NCI-H2227 (cell line): ENCODE measurements at regions not wholly inside any gene's neighbourhood (a gene's known extent, or its start where the extent isn't known, plus 50 kb on each side); places are given as distances from the start of the nearest gene placed in this dataset.

Source experiments
- DNase-seq: peaks from one replicate; lab custom pipeline; 2025; ENCODE audit not compliant: unreplicated experiment; lab: John Stamatoyannopoulos, UW

GRCh38 chr6:108778421-108779186 lies 69.6 kb upstream of the ARMC2 start:
- DNase-seq: peak; percentile 8

- DNase-seq: no peak
Observed at GRCh38 chr6:108779536-108780275, 68.5 kb upstream of the ARMC2 start.

DNA sequence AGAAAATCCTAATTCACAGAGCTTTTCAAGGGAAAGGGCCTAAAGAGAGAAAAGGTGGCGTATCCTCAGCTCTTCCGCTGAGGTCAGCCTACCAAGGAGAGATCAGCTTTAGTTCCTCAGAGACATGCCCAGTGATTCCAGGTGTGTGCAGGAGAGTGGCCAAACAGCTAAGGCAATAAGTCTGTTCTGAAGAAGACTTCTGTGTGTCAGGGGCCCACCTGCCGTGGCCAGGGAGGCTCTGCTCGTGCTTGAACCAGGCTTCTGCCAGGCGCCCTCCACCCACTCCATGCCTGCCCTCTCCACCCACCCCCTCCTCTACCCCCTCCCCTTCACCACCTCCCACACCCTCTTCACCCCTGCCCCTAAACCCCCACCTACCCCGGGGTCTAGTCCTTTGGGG lies 67.4 kb upstream of the ARMC2 start:
- DNase-seq: no peak

GRCh38 chr6:108781419-108782100 lies 66.7 kb upstream of the ARMC2 start:
- DNase-seq: no peak

DNA sequence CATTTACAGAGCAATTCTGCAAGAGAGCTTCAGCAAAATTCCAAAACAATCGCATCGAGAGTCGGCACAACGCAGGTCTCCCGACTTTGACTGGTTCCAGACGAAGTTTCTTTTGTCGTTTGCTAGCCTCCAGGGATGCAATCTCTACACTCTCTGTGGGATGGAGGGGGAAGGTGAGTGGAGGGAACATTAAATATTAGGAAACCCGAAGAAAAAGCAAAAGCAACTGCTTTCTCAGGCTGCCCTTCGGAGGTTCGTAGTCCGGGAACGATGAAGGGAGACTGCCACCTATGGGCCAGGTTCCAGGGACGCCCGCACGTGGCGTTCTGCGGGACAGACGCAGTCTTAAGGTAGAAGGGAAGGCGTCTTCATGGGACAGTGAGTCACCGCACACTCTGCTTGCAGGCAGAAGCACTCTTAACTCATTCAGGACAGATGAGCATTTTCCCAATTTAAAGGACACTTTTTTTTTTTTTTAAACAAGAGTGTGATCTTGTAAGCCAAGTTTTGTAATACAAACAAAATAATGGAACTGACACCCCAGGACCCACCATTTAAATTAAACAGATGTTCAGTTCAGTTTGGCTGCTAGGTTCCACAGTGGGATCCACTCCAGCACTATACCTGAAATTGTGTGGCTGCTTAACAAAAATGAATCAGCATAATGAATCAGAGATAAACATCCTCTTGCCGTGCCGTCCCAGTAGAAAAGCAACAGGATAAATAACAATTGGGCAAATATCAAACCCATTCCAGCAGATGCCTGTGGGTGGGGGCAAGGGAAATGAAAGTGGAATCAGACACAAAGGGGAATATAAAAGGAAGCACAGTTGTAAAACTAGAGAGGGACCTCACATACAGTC lies 65.8 kb upstream of the ARMC2 start:
- DNase-seq: peak; percentile 59

GRCh38 chr6:108785653-108786052 lies 62.6 kb upstream of the ARMC2 start:
- no peak for DNase-seq

- no peak for DNase-seq
Observed at GRCh38 chr6:108788416-108788815, 59.8 kb upstream of the ARMC2 start.

DNA sequence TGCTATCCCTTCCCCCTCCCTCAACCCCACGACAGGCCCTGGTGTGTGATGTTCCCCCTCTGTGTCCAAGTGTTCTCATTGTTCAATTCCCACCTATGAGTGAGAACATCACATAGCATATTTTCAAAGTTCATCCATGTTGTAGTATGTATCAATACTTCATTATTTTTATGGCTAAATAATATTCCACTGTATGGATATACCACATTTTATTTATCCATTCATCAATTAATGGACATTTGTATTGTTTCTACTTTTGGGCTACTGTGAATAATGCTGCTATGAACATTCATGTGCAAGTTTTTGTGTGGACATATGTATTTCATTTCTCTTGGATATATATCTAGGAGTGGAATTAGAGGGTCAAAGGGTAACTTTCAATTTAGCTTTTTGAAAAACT lies 58.7 kb upstream of the ARMC2 start:
- no peak for DNase-seq

DNA sequence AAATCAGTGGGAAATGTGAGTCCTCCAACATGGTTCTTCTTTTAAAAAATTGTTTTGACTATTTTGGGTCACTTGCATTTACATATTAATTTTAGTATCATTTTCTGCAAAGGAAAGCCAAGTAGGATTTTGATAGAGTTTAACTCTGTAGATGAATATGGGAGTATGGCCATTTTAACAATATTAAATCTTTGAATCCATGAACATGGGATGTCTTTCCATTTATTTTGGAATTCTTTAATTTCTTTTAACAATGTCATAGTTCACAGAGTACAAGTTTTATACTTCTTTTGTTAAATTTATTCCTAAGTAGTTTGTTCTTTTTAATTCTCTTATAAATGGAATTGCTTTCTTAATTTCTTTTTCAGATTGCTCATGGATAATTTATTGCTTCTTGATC lies 56.5 kb upstream of the ARMC2 start:
- no peak for DNase-seq

DNA sequence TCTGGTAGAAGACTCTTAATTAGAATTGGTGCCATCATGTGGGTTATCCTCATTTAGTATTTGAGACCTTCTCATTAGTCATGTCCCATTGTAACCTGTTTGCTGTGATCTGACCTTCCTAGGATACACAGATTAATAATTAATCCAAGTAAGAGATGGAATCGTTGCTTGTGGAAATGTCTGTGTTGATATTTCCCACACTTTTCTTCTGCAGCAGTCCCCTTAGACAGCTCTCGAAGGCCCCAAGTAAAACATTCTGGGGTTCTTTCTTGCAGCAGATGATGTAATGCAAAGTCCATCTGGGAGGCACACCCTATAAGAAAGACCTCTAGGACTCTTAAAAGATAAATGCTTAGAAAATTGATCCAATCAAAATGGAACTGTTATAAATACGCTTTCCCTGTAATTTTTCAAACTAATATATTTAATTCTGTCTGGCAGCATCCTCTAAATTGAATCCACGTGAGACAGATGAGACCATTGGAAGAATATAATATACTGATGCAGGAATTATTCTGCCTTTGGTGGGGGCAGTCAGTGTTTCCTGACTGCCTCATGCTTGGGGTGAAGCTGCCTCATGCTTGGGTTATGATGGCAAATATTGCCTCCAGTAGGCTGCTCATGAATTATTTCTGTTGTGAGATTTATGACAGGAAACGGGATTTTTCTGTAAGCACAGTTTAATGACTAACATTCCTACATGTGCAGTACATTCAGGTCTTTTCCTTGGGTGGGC lies 54.5 kb upstream of the ARMC2 start:
- no peak for DNase-seq

DNA sequence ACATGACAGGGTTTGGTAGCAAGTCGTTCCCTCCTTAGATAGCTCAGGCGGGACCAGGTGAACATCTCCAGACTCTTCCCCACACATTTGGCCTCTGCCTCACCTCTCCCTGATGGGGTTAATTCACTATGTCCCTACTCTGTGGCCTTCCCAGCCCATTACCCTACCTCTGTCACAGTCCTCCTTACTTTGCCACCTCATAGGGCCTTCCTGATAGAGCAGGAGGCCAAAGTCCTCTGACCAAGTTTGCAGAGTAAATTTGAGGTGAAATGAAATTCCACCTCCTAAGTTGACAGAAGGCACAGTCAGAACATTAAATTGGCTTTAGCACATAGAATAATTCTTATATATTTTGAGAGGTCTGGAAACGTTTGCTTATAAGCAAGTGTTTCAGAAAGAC lies 53.1 kb upstream of the ARMC2 start:
- DNase-seq: no peak

GRCh38 chr6:108795814-108796213 lies 52.4 kb upstream of the ARMC2 start:
- DNase-seq: no peak

GRCh38 chr6:108796875-108797274 lies 51.3 kb upstream of the ARMC2 start:
- no peak for DNase-seq

DNA sequence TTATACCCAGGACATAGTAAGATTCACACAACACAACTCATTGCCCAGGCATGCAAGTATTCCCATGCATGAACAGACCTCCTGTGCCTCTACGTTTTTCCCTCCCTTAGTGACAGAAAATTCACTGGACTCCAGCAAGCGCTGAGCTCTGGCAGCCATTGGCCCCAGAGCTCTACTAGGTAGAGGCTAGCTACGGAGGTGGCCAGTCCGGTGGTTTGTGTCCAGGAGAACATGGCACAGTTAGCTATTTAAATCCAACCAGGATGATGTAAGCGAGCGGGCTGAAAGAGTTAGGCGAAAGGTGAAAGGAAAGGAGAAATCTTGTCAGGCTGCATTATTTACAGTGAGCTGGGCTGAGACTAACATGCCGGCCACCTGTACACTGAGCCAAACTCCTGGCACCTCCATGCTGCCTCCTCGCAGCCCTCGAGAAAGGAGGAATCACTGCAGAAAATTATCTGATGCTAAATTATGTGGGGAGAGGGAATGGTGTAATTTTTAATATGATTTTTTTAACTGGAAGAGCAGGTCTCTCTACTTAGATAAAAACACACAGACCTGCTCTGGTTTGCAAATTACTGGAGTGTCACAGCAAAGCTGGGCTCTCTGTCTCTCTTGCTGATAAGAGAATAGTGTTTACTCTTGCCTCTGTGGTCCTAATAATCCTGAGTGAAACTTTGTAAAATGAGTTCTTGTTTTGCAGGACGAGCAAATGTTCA lies 50.1 kb upstream of the ARMC2 start:
- DNase-seq: no peak
